ENCODE measurements at regions not wholly inside any gene's neighbourhood (a gene's known extent, or its start where the extent isn't known, plus 50 kb on each side); places are given as distances from the start of the nearest gene placed in this dataset.
"Not testable (repeated sequence)": the region's sequence is repeated elsewhere in the genome, so short reads cannot be mapped to it uniquely, and the experiment has no call there.

DNA sequence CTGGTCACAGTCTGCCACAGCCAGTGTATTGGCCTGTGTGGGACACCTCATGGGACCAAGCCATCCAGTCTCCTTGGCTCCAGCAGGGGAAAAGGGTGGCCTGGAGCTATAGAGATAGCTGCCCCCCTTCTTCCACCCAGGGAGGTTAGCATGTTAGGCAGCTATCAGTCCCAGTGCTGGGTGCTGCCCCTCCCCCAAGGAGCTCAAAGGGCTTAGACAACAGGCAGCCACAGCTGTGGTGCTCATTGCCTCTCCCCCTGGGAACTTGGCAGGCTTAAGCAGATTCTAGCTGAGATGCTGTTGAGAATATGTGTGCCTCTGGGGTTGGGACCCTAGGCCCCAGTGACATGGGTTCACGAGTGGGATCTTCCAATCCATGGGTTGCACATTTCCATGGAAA lies 226.0 kb upstream of the PTGER4 start:
- DNase-seq: no peak

- no peak for DNase-seq
Observed at GRCh38 chr5:40452874-40453624, 226.7 kb upstream of the PTGER4 start.

DNA sequence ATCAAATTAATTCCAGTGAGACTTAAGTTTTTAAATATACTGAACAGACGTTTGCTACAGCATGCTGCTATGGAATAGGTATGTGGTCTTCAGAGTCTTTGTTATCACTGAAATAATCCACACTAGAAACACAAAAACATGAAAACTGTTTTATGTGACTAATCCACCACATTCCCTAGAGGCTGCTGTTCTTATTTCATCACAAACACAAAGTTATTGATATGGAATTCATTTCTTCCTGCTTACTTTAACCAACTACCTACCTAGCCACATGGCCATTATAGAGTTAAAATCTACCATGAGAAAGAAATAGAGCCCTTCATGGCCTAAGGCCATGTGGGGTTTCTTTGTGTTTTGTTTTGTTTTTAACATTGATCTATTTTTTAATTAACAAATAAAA lies 232.3 kb upstream of the PTGER4 start:
- no peak for DNase-seq

DNA sequence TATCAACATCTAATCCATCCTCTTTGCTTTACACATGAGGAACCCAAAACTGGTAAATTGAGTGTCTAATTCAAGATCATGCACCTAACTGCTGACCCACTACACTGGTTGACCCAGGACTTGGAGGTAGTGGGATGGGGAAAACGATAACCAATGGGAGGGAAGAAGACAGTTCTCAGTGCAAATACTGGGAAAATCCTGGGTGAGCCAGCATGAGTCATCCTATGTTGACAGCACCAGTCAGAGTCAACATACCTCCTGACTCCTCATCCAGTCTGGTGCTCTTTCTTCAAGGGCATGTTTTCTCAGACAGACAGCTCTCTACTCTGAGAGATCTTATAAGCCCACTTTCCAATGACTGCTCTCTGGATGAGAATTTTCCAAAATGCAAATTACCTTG lies 232.8 kb upstream of the PTGER4 start:
- no peak for DNase-seq

GRCh38 chr5:40442346-40442745 lies 237.4 kb upstream of the PTGER4 start:
- no peak for DNase-seq

DNA sequence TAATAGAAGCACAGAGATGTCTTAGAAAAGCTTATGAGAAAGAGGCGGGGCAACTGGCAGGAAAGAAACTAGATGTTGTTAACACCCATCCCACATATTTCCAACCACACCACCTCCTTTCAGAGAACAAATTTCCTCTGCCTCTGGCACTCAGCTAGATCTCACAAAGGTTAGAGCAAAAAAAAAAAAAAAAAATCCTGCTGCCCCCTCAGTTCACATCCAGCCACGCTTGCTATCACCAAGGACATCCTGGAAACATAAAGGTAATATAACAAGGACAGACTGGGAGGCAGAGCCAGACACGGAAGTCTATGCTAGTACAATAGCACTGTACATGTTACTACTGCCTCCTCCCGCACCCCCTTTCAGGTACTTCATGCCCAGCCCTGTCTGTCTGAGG lies 238.0 kb upstream of the PTGER4 start:
- peak; percentile 34 for DNase-seq

GRCh38 chr5:40440746-40441145 lies 239.0 kb upstream of the PTGER4 start:
- DNase-seq: no peak

- DNase-seq: not testable (repeated sequence)
Observed at GRCh38 chr5:40439103-40439502, 240.6 kb upstream of the PTGER4 start.

DNA sequence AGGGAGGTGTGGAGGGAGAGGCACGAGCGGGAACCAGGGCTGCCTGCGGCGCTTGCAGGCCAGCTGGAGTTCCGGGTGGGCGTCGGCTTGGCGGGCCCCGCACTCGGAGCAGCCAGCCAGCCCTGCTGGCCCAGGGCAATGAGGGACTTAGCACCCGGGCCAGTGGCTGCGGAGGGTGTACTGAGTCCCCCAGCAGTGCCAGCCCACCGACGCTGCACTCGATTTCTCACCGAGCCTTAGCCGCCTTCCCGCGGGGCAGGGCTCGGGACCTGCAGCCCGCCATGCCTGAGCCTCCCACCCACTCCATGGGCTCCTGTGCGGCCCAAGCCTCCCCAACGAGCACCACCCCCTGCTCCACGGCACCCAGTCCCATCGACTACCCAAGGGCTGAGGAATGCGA lies 241.1 kb upstream of the PTGER4 start:
- DNase-seq: not testable (repeated sequence)

DNA sequence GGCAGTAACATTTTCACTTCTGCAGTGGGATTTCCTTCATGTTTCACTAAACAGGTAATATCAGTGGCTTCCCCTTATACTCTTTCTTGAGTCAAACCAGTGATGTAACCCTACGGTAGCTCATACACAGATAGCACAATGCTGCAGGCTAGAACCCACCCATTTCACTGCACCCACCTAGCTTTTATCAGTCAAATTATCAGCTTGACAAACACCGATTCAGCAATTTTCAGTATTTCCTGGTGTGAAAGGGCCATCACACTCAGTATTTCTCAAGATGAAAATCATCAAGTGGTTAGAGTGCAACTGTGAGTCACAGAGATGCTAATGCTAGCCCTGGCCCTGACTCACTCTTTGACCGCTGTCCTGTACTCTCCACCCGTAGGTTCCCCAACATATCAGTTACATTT lies 242.3 kb upstream of the PTGER4 start:
- DNase-seq: peak; percentile 34

DNA sequence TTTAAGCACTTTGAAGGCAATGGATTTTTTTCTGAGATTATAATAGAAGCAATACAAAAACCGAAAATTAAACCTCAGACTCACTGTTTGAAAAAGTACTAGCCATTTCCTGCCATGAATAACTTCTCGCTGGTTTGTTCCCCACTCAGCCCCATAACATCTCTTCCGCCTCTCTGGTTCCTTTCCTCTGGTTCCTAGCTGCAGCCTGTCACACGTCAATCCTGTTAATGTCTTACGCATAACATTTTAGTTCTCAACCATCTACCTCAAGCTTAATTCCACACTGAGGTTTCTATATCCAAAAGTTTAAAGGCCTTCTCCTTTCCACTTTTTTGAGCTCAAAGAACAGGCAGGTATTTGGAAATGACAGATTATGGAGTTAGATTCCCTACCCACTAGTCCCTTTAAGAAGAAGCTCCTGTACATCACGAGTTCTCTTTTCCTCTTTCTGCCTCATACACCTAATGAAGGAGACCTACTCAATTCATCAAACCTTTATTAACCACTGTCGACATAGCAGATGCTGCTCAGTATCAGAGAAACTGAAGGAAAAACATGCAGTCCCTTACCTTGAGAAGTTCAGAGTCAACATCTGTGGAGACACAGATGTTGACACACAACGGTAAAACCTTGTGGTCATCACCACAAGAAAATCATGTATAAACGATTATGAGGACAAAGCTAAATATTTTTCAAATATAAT lies 243.0 kb upstream of the PTGER4 start:
- no peak for DNase-seq

GRCh38 chr5:40435706-40436105 lies 244.0 kb upstream of the PTGER4 start:
- DNase-seq: not testable (repeated sequence)

DNA sequence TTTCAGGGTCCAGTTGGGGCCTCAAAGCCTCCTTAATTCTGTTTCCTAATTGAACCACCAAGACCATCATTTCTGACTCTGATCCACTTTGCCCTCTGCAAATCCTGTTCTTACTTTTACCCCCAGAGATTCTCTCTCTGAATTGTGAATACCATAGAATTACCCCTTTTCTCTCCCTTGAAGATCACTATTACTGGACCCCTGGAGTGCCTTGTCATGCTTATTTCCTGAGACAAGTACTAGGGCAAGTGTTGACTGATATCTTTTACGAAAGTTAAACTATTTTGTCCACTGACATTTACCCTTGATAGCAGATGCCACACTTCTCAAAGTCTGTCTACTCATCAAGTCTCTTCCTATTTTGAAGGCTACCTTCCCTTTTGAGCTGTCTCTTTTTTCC lies 246.9 kb upstream of the PTGER4 start:
- DNase-seq: no peak

DNA sequence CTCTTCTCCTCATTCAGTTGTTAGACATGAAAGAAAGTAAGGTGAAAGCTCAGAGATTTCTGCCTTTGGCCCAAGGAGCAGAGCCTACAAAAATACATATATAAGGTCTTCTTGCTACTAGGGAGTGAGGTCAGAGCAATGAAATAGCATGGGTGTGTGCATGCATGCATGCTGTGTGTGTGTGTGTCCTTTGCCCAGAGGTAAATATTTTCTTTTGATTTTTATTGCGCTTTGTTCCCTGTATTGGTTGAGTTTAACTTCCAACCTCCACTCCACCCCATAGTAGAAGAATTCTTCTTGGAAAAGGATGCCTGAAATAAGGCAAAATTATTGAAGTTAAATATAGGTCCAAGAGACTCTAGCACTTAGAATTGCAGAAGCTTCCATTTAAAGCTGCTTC lies 248.0 kb upstream of the PTGER4 start:
- no peak for DNase-seq

DNA sequence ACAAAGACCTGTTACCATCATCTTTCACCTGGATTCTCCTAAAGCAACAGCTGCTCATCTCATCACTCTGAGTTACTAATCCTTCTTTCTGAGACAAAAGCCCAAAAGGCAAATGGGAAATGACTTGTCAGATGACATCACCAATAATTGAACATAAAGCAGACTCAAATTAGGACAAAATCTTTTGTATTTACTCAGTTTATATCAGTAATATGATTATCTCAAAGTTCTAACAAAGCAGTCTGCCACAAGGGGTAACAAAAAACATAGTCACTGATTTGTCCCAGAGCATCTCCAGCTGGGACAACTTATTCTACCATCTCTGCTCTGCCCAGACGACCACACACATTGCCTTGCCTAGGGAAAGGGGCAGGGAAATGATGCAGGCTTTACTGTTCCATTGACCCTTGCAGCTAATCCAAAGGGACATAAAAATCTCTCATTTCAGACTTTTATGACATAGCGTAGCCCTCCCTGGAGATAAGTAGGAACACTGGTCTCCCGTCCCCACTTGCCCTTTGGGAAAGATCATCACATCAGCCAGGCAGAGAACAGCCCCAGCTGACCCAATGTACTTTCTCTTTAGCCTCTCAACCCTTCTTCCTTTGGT lies 249.5 kb upstream of the PTGER4 start:
- no peak for DNase-seq

- no peak for DNase-seq
Observed at GRCh38 chr5:40429258-40430100, 250.2 kb upstream of the PTGER4 start.

DNA sequence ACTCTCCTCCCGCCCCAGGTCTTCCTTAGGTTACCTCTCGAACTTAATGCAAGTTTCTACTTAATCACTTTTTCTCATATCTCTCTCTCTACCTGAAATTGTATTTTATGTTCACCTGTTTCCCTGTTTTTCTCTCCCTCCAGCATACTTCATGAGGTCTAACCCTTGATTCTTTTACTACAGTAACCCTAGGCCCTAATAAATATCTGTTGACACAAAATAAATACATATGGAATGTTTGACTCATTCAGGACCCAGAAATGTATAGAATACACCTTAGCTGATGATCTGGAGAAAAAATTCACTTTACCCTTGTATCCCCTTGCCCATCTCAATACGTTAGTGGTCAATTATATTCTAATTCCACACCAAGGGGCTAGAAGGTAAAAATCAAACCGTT lies 250.9 kb upstream of the PTGER4 start:
- no peak for DNase-seq

- DNase-seq: no peak
Observed at GRCh38 chr5:40428126-40428525, 251.6 kb upstream of the PTGER4 start.

- not testable (repeated sequence) for DNase-seq
Observed at GRCh38 chr5:40417046-40417810, 262.5 kb upstream of the PTGER4 start.

- DNase-seq: no peak
Observed at GRCh38 chr5:40416588-40416987, 263.1 kb upstream of the PTGER4 start.

- DNase-seq: no peak
Observed at GRCh38 chr5:40416098-40416497, 263.6 kb upstream of the PTGER4 start.

DNA sequence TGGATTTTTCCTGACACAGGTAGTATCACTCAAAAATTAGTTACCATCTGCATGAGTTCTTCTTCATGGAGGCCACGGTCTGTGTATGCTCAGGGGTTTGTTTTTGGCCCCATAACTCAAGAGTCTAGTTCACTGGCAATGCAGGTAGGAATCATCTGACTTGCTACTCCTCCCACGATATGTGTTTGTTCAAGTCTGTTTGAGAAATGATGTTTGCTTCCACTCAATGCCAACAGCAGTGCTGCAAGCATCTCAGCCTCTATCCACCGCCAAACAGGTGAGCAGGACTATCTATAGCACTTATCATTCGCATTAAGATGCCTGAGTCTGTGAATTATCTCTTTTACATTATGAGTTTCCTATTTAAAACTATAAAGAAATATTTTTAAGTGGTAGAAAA lies 264.8 kb upstream of the PTGER4 start:
- DNase-seq: no peak
